ENCODE measurements at regions not wholly inside any gene's neighbourhood (a gene's known extent, or its start where the extent isn't known, plus 50 kb on each side); places are given as distances from the start of the nearest gene placed in this dataset.

DNA sequence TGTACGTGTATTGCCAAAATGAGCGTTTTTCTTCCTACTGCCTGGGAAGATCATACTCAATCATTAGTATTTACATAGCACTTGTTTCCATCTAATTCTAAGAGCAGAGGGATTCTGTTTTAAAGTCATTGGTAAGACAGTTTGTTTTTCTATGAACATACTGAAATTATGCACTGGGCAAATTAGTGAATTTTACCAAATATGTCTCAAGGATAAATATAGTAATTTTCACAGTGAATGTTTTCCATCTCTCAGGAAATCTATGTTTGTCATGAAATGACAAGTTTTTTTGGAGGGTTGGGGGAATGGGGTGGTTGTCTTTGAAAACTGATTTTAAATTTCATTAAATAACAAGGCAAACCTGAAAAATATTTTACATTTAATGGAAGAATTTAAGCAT is 441.3 kb upstream of the ARRDC3 start:
- TF ChIP-seq EP300 (IDR thresholded peaks at IDR 0.05) (no peak), POLR2AphosphoS5 (IDR thresholded peaks at IDR 0.05) (no peak)
- TF ChIP-seq, protein P1, sequence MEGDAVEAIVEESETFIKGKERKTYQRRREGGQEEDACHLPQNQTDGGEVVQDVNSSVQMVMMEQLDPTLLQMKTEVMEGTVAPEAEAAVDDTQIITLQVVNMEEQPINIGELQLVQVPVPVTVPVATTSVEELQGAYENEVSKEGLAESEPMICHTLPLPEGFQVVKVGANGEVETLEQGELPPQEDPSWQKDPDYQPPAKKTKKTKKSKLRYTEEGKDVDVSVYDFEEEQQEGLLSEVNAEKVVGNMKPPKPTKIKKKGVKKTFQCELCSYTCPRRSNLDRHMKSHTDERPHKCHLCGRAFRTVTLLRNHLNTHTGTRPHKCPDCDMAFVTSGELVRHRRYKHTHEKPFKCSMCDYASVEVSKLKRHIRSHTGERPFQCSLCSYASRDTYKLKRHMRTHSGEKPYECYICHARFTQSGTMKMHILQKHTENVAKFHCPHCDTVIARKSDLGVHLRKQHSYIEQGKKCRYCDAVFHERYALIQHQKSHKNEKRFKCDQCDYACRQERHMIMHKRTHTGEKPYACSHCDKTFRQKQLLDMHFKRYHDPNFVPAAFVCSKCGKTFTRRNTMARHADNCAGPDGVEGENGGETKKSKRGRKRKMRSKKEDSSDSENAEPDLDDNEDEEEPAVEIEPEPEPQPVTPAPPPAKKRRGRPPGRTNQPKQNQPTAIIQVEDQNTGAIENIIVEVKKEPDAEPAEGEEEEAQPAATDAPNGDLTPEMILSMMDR (IDR thresholded peaks at IDR 0.05), result no peak
